WTC11 (cell line): ENCODE measurements at regions not wholly inside any gene's neighbourhood (a gene's known extent, or its start where the extent isn't known, plus 50 kb on each side); places are given as distances from the start of the nearest gene placed in this dataset.

Experiments used
- ATAC-seq: fragments of 200-7000 bp; cut with Tn5 transposase; 2 replicates; pipeline ENCODE4 v1.10.0; 2021; ENCODE audit warnings: mild to moderate bottlenecking, moderate library complexity
- CTCF ChIA-PET: fragments of 300-600 bp; sonication (Branson Sonifier 250); formaldehyde crosslinking; loops from one replicate; lab custom pipeline; 2021; ENCODE audit warnings: antibody characterized with exemption; lab: Charles Lee
- POLR2A ChIA-PET: fragments of 350-600 bp; sonication (Branson Sonifier 250); formaldehyde crosslinking; loops from one replicate; lab custom pipeline; 2021; ENCODE audit warnings: antibody characterized with exemption; lab: Charles Lee
- DNase-seq: peaks from one replicate; pipeline ENCODE4 v3.0.0; 2021; ENCODE audit warnings: low spot score
- H3K27ac Mint-ChIP-seq: 2 replicates; pipeline ENCODE4 v1.8.0; 2021; ENCODE audit warnings: mixed read lengths
- H3K27me3 Mint-ChIP-seq: 2 replicates; pipeline ENCODE4 v1.8.0; 2021; ENCODE audit warnings: low read depth, mild to moderate bottlenecking, moderate library complexity, mixed read lengths
- H3K36me3 Mint-ChIP-seq: 2 replicates; pipeline ENCODE4 v1.8.0; 2021; ENCODE audit warnings: mixed read lengths
- H3K4me1 Mint-ChIP-seq: 2 replicates; pipeline ENCODE4 v1.8.0; 2022; ENCODE audit warnings: mixed read lengths
- H3K4me3 Mint-ChIP-seq: 2 replicates; pipeline ENCODE4 v1.8.0; 2021; ENCODE audit warnings: mild to moderate bottlenecking, moderate library complexity, mixed read lengths
- H3K9me3 Mint-ChIP-seq: 2 replicates; pipeline ENCODE4 v1.8.0; 2021; ENCODE audit warnings: mixed read lengths
- AR ChIP-seq: fragments of 250-450 bp; sonication (Bioruptor Pico); IDR thresholded peaks from 2 replicates; pipeline ENCODE4 v1.9.0; 2021; ENCODE audit warnings: mild to moderate bottlenecking
- ATF1 ChIP-seq: sonication (generic); formaldehyde crosslinking; IDR thresholded peaks from 2 replicates; pipeline ENCODE4 v1.8.1; 2023; ENCODE audit warnings: mild to moderate bottlenecking, moderate library complexity, missing genetic modification reagents
- ATF6 ChIP-seq: sonication (generic); formaldehyde crosslinking; IDR thresholded peaks from 2 replicates; pipeline ENCODE4 v1.8.1; 2023; ENCODE audit warnings: mild to moderate bottlenecking, missing genetic modification reagents
- E2F5 ChIP-seq: sonication (generic); formaldehyde crosslinking; IDR thresholded peaks from 2 replicates; pipeline ENCODE4 v1.8.1; 2022; ENCODE audit warnings: mild to moderate bottlenecking, moderate library complexity, missing genetic modification reagents
- ERG ChIP-seq: fragments of 250-450 bp; sonication (Bioruptor Pico); IDR thresholded peaks from 2 replicates; pipeline ENCODE4 v1.8.0; 2021; ENCODE audit warnings: mild to moderate bottlenecking
- ETV6 ChIP-seq: sonication (generic); formaldehyde crosslinking; IDR thresholded peaks from 2 replicates; pipeline ENCODE4 v1.8.1; 2022; ENCODE audit warnings: mild to moderate bottlenecking, missing genetic modification reagents
- MLX ChIP-seq: sonication (generic); formaldehyde crosslinking; IDR thresholded peaks from 2 replicates; pipeline ENCODE4 v1.8.1; 2023; ENCODE audit warnings: mild to moderate bottlenecking, missing genetic modification reagents, moderate library complexity
- MYBL2 ChIP-seq: sonication (generic); formaldehyde crosslinking; IDR thresholded peaks from 2 replicates; pipeline ENCODE4 v1.8.1; 2023; ENCODE audit warnings: mild to moderate bottlenecking, moderate library complexity, missing genetic modification reagents
- NR2C2 ChIP-seq: sonication (generic); formaldehyde crosslinking; IDR thresholded peaks from 2 replicates; pipeline ENCODE4 v1.8.0; 2022; ENCODE audit warnings: mild to moderate bottlenecking, missing genetic modification reagents
- RORB ChIP-seq: fragments of 250-450 bp; sonication (Bioruptor Pico); IDR thresholded peaks from 2 replicates; pipeline ENCODE4 v1.9.0; 2021; ENCODE audit warnings: mild to moderate bottlenecking
- SMAD4 ChIP-seq: sonication (generic); formaldehyde crosslinking; IDR thresholded peaks from 2 replicates; pipeline ENCODE4 v1.8.0; 2022; ENCODE audit warnings: mild to moderate bottlenecking, missing genetic modification reagents
- TCF7 ChIP-seq: sonication (generic); formaldehyde crosslinking; IDR thresholded peaks from 2 replicates; pipeline ENCODE4 v1.8.0; 2022; ENCODE audit warnings: mild to moderate bottlenecking, low read depth, missing genetic modification reagents, moderate library complexity
- TP53 ChIP-seq: sonication (generic); formaldehyde crosslinking; IDR thresholded peaks from 2 replicates; pipeline ENCODE4 v1.8.1; 2023; ENCODE audit warnings: mild to moderate bottlenecking, missing genetic modification reagents
- USF1 ChIP-seq: sonication (generic); formaldehyde crosslinking; IDR thresholded peaks from 2 replicates; pipeline ENCODE4 v1.8.0; 2022; ENCODE audit warnings: mild to moderate bottlenecking, missing genetic modification reagents
- USF2 ChIP-seq: sonication (generic); formaldehyde crosslinking; IDR thresholded peaks from 2 replicates; pipeline ENCODE4 v1.8.1; 2023; ENCODE audit warnings: mild to moderate bottlenecking, missing genetic modification reagents, moderate library complexity
- ZBTB21 ChIP-seq: sonication (generic); formaldehyde crosslinking; IDR thresholded peaks from 2 replicates; pipeline ENCODE4 v1.8.1; 2023; ENCODE audit warnings: mild to moderate bottlenecking, missing genetic modification reagents, borderline replicate concordance
- ZMAT4 ChIP-seq: fragments of 250-450 bp; sonication (Bioruptor Pico); IDR thresholded peaks from 2 replicates; pipeline ENCODE4 v1.9.0; 2021; ENCODE audit warnings: mild to moderate bottlenecking
- ZNF232 ChIP-seq: sonication (generic); formaldehyde crosslinking; IDR thresholded peaks from 2 replicates; pipeline ENCODE4 v1.8.0; 2022; ENCODE audit warnings: mild to moderate bottlenecking, missing genetic modification reagents
- ZNF263 ChIP-seq: sonication (generic); formaldehyde crosslinking; IDR thresholded peaks from 2 replicates; pipeline ENCODE4 v1.8.1; 2022; ENCODE audit warnings: low read depth, mild to moderate bottlenecking, moderate library complexity, missing genetic modification reagents

- DNase-seq (no peak), ATAC-seq (no peak)
- TF ChIP-seq TCF7 (CRISPR knock-in tag) (no peak), ZBTB21 (CRISPR knock-in tag) (no peak), MLX (no peak)
- CTCF ChIA-PET = no interaction called here
- POLR2A ChIA-PET = no interaction called here
- H3K4me3 Mint-ChIP-seq = no peak overlapping the region
- H3K36me3 Mint-ChIP-seq = no peaks in the 10 kb centered on the region; the same call in 1 of the 2 replicates
- no peak overlapping the region for H3K27ac Mint-ChIP-seq
- H3K4me1 Mint-ChIP-seq = peaks cover 12% of the 10 kb centered on the region
- H3K9me3 Mint-ChIP-seq = peaks cover 10% of the 10 kb centered on the region
- no peaks in the 10 kb centered on the region for H3K27me3 Mint-ChIP-seq
Measured at GRCh38 chr2:2482851-2483250, 151.8 kb upstream of the MYT1L start.

- peaks cover 3% of the 10 kb centered on the region for H3K4me1 Mint-ChIP-seq
- DNase-seq (no peak), ATAC-seq (no peak)
- H3K4me3 Mint-ChIP-seq = no peak overlapping the region
- 0 out of 2 replicates have a peak, but pooled peaks cover 5% of the 10 kb centered on the region for H3K9me3 Mint-ChIP-seq
- ChIA-PET CTCF (no interaction called here), POLR2A (no interaction called here)
- H3K36me3 Mint-ChIP-seq = no peaks in the 10 kb centered on the region
- no peak overlapping the region for H3K27ac Mint-ChIP-seq
- TF ChIP-seq ZNF263 (no peak), ZMAT4 (no peak), ATF1 (CRISPR knock-in tag) (no peak), USF2 (CRISPR knock-in tag) (no peak)
- TF ChIP-seq, all 79 proteins: peak for 0
- no peaks in the 10 kb centered on the region for H3K27me3 Mint-ChIP-seq
Measured at GRCh38 chr2:2472881-2473280, 141.8 kb upstream of the MYT1L start.

GRCh38 chr2:2472044-2472443, 141.0 kb upstream of the MYT1L start:
- Mint-ChIP-seq H3K27me3 (no peaks in the 10 kb centered on the region), H3K4me3 (no peak overlapping the region), H3K4me1 (peaks cover 3% of the 10 kb centered on the region), H3K36me3 (no peaks in the 10 kb centered on the region), H3K9me3 (0 out of 2 replicates have a peak, but pooled peaks cover 5% of the 10 kb centered on the region), H3K27ac (no peak overlapping the region)
- no peak for TF ChIP-seq MYBL2 (CRISPR knock-in tag)
- TF ChIP-seq ETV6 (CRISPR knock-in tag) = no peak
- no peak for TF ChIP-seq RORB (CRISPR knock-in tag)
- no peak for TF ChIP-seq ZNF232 (CRISPR knock-in tag)
- no peak for TF ChIP-seq TP53 (CRISPR knock-in tag)
- no peak for TF ChIP-seq E2F5 (CRISPR knock-in tag)
- no peak for TF ChIP-seq NR2C2 (CRISPR knock-in tag)
- TF ChIP-seq SMAD4 (CRISPR knock-in tag) = no peak
- TF ChIP-seq AR (CRISPR knock-in tag) = no peak
- no peak for TF ChIP-seq ATF6 (CRISPR knock-in tag)
- no peak for TF ChIP-seq ERG
- TF ChIP-seq ZMAT4 = no peak
- TF ChIP-seq USF1 = no peak
- no peak for DNase-seq
- no peak for ATAC-seq
- ChIA-PET CTCF (no interaction called here), POLR2A (no interaction called here)
